NCI-H345 treated with DMSO at 0.1 percent for 48 hours (cell line): ENCODE measurements at regions not wholly inside any gene's neighbourhood (a gene's known extent, or its start where the extent isn't known, plus 50 kb on each side); places are given as distances from the start of the nearest gene placed in this dataset.

Source experiments
- DNase-seq: peaks from one replicate; lab custom pipeline; 2025; ENCODE audit not compliant: unreplicated experiment; lab: John Stamatoyannopoulos, UW

DNA sequence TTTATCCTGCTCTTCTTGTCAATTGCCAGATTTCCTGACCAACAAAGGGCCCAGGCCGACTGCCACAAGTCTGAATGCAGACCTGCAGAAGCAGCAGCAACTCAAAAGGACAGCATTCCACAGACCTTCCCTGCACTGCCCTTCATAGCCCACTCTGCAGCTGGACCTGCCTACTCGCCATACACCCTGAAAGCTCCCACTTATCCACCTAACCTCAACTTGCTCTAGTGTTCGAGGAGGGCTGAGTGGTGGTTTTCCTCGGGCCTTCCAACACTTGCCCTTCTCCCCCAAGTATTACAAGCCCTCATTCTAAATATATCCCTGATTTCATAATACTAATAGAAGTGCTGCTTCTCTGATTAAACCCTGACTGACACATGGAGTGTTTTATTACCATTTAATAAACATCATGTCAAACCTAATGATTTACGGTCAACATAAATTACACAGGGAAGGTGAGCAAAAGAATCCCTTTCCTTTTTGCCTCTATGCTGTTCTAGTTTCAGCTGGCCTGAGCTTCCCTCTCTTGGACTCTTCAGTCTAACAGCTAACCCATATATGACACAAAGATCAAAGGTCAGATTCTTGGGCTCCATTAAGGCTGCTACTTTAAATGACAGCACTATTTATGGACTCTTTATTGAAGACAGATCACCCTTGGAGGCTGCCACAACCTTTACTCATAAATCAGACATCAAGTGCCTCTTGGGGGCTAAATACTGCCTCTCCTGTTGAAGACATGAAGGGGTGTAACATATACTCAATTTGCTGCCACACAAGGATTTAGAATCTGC, 1546.9 kb upstream of the TMEM132C start:
- no peak for DNase-seq

DNA sequence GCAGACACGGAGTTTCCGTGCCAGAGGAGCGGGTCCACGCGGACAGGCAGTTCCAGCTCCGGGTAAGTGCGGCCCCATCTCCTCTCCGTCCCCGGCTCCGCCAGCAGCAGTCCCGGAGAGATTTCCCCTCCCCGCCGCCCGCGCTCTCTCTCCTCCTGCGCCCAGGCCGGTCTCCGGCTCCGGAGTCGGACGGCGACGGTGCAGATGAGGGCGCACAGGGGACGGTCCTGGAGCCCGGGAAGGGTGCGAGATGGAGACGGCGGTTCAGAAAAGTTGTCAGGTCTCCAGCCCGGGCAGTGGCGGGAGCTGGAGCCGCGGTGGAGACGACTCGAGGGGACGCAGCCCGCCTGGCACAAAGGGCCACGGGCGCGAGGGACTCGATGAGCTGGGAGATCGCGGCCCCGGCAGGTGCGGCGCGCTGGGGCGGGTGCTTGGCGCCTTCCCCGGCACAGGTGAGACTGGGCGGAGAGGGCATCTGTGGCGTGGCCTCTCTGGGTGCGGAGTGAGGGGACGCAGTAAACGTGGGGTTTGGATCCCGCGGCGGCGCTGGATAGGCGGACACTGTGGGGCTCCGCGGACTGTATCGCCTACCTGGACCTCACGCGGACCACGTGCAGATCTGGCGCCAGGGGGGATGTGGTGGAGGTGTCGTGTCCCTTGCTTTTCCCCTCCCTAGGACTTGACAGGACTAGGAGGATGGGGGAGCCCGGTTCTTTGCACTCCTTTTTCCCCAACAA, 1540.3 kb upstream of the TMEM132C start:
- no peak for DNase-seq

DNA sequence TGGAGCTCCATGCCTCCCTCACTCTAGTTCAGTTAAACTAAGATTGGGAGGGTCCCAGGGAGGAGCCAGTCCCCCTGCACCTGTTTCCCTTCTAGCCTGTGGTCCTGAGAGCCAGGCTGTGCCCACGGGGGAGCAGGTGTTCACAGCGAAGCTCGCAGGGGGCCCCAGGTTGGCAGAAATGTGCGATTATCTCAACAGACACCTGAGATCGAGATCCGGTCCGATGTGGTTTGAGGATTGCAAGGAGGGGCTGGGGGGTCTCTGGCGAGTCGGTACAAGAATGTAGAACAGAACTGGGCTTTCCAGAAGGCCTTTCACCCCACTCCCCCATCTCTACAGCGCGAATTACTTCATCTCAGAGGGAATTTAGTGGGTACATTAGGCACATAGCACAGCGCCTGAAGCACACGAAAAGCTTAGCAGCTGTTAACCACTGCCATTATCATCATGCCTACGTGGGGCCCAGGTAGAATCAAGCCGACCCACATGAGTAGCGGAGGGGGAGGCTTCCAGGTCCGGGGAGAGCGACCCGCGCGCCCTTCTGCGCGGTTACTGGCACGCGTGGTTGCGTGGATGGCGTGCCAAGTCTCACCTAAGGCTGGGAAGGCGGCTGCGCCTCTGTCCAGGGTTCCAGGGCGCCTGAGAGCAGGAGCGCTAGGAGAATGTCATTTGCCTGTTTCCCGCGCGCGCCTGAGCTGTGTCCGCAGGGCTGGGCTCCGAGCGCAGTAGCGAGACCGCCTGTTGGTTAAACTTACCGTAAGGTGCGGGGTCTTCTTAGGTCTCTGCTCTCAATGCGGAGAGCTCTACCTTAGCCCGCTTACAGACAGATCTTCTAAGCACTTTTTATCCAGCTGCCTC, 1539.5 kb upstream of the TMEM132C start:
- no peak for DNase-seq

DNA sequence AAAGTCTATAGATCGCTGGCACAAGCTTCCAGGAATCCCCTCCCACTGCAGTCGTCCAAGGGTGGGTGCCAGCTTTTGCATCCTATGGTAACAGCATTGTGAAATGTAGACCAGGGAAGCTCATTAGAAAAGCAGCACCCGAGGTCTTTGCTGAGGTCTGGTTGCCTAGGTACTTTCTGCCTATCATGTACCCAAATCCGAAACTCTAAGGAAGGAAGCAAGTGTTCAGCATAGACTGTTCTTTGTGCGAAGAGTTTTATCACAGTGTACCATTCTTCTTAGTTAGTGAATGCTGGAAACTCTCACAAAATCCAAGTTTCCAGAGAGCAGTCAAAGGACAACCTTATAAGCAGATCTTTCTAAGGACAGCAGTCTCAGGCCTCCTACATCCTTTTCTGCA, 1532.7 kb upstream of the TMEM132C start:
- no peak for DNase-seq

DNA sequence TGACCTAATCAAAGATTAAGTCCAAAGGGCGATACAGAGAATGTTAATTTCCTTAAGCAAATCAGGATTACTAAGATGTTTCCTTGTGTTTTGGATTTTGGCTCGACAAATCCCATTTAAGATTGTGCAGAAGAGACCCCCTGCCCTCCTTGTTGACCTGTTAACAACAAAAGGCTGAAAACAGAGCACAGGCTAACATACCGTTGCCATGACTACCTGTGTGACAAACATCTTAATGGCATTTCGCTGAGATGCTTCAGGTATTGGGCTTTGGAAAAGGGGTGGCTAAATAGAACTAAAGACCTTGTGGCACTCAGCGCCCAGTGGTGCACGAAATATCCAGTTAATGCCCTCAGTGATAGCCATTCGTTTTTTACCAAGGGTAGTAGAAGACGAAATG, 1532.3 kb upstream of the TMEM132C start:
- DNase-seq = no peak

DNA sequence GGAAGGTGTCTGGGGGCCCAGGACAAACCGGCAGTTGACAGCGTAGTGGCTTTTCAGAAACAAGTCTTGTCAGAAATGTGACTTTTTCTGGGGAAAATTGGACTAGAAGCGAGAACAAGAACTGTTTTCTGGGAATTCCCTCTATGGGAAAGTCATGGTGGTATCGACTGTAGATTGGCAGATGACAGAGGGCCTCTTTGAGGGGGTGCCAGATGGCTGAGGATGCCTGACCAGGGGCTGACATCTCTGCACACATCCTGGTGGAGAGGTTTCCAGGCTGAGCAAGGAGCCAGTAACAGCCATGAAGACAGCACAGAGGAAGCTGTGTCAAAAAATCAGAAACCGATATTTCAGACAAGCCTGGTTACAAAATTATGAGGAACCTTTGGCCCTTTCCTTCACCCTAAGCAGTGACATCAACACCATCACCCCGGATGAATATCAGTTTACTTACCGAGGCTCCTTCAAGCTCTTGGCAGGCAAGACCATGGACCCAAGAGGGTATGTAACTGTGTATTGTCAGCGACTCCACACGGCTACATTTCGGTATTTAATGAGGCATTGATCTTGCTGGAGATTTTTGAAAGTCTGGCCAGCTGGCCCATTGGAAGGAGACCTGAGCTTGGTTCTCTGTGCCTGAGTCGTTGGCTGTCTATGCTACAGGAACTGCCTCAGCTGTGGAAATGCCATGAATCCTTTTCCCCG, 1525.3 kb upstream of the TMEM132C start:
- no peak for DNase-seq

DNA sequence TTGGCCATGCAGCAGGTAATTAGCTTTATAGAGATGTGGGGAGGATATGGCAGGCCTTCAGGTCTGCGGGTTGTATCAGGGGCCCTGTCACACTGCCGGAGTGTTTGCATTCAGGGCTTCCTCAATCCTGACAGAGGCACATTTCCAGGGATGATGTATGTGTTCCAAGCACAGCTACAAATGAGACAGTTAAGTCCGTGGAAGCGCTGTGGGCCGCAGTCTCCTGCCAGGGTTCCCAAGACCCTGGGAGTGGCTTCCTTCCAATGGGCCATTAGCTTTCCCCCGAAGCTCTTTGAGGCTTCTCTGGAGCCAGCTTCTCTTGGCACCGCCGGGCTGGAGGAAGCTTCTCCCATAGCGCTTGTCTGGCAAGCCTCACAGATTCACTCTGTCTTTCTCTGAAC, 1524.7 kb upstream of the TMEM132C start:
- no peak for DNase-seq

DNA sequence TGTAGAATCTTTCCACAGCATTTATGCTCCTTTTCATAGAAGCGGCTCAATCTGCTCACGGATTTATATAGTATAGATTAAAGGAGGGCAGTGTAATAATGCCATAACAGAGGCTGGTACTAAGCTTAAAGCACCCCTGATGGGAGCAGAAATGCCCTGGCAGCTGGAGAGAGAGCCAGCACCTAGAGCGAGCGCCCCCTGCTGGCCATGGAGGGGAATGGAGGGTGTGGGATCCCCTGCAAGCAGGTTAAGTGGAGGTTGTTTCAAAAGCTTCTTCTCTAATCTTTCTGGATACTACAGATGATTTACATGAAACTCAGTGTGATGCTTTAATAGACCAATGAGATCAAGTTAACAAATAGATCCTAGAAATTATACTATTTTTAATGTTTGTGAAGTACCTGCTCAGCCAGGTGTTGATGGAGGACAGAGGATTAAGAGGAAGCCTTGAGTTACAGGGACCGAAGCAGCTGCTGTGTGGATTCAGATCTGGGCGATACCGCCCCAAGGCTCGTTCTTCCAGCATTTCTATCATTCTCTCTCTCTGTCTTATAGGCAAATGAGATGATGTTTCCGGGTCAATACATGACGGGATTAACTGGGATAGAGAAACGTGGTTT, 1519.3 kb upstream of the TMEM132C start:
- DNase-seq = no peak

DNA sequence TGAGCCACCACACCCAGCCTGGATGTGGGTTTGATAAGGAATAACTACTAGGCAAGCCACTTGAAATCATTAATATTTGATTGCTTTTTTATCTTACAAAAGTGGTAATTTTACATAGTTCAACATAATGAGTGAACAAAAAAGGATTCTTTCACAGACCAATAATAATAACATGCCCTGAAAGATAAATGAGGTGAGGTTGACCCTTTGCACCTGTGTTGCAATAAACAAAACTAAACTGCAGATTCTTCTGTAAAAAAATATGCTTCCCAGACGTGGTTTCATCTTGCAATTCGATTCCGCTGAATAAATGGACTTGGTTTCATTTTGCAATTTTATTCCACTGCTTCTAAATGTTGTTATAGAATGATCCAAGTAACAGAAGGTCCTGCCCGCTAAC, 1514.9 kb upstream of the TMEM132C start:
- DNase-seq = no peak

DNA sequence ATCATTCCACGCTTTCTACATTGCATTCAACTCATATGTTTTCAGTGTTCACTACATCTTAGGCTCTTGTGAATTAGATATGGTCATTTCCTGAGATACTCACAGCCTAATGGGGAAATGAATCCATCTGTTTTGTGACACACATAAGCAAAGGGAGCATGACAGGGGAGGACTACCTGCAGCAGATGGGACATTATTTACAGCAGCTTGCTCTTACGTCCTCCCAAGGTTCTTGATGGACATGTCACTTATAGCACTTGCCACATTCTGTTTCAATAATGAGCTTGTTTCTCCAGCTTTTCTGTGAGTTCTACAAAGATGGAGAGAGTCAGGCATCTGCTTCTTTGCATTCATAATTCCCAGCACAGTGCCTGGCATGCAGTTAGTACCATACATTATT, 1509.6 kb upstream of the TMEM132C start:
- DNase-seq = no peak

DNA sequence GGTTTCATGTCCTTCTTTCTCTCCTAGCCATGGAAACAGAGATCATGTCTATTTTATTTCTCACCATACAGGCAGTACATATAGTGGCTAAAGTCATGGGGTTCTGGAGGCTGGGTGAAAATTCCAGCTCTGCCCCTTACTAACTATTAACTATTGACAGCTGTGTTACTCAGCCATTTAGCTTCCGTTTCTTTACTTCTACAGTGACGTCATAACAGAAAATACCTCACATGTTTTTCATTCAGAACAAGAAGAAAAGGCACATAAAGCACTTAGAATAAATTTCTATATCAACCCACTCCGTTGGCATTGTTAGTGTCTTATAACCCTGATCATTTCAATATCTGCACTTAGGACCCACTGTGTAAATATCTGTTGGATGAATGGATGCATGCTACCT, 1506.9 kb upstream of the TMEM132C start:
- DNase-seq = no peak

DNA sequence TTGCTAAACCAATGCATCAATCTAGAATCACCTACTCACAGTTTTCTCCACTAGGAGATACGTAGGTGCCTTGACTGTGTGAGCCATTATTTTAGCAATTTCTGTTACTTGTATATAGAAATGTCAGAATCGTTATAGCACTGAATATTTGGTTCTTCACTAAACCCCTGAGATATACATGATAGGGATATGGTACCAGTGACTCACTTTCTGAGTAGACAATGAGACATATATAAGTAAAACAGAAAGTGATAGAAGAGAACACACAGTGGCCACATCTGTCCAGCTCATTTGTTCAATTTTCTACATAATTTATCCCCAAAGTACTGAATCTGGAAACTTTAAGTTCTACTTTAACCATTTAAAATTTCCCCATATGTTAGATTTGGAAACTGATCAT, 1505.5 kb upstream of the TMEM132C start:
- DNase-seq = no peak

DNA sequence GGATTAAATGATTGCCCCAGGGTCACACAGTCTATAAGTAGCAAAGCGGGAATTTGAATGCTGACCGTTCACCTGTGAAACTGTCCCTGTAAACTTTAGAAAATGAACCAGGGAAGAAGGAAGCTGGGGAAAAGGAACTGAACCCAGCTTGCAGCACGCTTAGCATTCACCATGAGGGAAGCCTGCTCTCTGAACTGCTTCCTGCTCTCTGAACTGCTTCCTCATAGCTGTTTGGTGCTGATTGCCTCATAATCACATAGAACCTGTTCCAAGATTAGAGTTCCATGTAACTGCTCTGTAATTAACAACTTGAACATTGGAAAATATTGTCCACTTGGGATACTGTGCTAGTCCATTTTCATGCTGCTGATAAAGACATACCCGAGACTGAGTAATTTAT, 1504.8 kb upstream of the TMEM132C start:
- DNase-seq = no peak

DNA sequence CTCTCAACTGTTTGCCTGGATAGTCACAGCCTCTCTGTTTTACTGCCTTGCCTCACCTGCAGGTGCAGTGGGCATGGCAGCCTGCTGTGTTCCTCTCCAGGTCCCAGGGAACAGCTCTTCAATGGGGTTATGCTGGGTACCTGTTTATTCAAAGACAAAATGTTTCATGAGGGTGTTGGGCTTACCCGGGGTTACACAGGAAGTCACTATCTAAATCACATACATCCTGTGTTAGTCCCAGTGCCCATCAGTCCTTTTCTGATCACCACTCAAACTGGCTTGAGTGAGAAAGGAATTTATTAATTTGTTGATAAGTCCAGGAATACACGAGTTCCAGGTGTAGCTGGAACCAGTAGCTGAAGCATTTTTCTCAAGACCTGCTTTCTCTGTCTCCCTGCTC, 1503.6 kb upstream of the TMEM132C start:
- no peak for DNase-seq

DNA sequence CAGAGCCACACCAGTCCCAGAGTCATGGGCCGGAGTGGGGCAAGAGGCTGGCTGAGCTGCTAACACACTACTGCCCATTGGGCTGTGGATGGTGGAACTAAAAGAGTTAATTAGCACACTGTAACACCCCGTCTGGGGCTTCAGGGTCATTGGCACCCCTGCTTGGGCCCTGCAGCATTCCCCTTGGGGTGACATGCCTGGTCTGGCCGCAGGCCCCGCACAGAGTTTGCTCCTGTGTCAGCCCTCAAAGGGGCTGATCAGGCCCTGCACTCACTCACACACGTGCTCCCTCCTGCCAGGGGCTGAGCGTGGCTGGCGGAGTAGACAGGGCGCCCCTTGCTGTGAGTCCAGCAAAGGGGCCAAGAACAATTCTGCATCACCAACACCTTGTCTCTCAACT, 1499.6 kb upstream of the TMEM132C start:
- no peak for DNase-seq

DNA sequence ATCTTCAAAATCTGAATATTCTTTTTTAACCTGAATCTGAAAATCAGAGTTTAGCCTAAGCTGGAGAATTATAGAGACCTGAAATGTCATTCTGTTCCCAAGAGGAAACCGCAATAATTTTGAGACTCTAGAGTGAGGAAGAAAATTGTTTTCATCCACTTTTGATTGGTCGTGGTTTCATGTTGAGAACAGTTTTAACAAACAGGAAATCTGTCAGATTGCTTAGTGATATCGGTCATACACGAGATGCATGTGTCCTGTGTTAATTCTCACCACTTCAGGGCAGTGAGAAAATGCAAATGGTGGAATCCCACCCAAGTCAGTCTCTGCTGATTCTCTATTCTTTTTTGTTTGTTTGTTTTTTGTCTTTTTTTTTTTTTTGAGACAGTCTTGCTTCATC, 1498.5 kb upstream of the TMEM132C start:
- no peak for DNase-seq

DNA sequence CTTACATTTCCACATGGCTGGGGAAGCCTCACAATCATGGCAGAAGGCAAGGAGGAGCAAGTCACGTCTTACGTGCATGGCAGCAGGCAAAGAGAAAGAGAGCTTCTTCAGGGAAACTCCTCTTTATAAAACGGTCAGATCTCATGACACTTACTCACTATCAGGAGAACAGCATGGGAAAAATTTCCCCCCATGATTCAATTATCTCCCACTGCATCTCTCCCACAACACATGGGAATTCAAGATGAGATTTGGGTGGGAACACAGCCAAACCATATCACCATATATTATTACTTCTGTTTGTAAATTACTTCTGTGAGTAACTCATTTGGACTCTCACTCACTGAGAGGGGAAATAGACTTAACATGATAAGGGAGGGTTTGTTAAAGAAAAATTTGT, 1496.8 kb upstream of the TMEM132C start:
- DNase-seq = no peak

DNA sequence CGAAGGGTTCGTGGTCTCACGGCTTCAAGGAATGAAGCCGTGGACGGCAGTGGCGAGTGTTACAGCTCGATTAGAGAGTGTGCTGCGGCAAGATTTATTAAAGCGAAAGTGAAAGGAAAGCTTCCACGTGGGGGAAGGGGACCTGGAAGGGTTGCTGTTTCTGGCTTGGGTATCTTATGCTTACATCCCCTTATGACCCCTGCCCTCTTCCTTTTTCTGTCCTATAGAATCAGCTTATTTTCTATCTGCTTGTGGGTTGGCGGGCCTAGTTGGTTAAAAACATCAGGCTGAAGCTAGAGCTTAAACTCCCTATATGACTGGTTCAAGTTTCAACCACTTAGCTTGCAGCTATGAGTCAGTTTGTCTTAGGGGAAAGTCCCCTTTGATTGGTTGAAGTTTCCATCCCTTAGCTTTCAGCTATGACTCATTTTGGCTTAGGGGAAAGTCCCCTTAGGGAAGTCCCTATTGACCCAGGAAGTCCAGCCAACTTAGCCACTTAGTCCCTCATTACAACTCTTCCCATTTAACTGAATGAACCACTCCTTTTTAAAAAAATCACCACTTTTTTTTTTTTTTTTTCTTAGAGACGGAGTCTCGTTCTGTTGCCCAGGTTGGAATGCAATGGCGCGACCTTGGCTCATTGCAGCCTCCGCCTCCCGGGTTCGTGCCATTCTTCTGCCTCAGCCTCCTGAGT, 1494.7 kb upstream of the TMEM132C start:
- DNase-seq = no peak

DNA sequence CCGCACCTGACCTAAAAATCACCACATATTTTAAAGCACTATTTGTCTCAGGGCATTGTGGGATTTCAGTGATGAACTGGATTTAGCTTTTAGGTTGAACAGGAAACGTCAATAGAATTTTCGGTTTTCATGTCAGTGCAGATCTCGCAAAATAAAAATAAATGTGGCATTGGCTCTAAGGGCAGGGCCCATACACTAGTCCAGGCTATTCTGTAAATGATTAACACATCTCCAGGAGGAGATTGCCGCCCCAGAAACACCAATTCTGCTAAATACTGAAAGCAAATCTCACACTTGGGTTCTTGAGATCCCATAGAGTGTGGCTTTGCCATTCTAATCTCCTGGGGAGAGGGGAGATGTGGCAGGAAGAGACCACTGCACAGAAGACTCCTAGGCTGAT, 1494.0 kb upstream of the TMEM132C start:
- DNase-seq = no peak

DNA sequence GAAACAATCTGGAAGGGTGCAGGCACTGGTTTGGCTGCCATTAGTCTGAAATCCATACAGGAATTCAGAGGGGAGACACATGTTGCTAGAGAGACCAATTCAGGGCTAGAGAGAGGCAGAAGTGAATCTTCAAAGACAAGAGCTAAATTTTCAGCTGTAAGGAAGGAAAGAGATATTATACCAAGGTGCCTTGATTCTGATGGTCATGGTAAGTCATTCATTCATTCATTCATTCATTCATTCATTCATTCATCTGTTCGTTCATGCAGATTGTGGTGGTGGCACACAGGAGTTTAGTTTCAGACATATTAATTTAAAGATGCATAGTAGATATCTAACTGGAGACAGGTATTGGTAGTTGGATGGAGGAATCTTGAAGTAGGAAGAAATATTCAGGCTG, 1493.5 kb upstream of the TMEM132C start:
- DNase-seq = no peak
